Body of pancreas (tissue), 4 donors: ENCODE measurements at regions not wholly inside any gene's neighbourhood (a gene's known extent, or its start where the extent isn't known, plus 50 kb on each side); places are given as distances from the start of the nearest gene placed in this dataset.
"Not testable (repeated sequence)": the region's sequence is repeated elsewhere in the genome, so short reads cannot be mapped to it uniquely, and the experiment has no call there.

ENCODE experiments used
- ATAC-seq: fragments of 150-250 bp; one replicate; pipeline ENCODE4 v1.9.1; 2016
- DNase-seq, 4 donors: peaks; one replicate each; pipeline ENCODE4 v3.0.0-alpha.2; 2019
- H3K27ac ChIP-seq, 4 donors: fragments of 200-600 bp; sonication (generic); 1 replicate in 3 of 4; 2 replicates in 1 of 4; pipeline versions ENCODE4 v1.5.1 to v1.6.1; 2016 to 2019; ENCODE audit warnings: mild to moderate bottlenecking in 1 of 4, mixed read lengths in 1 of 4, moderate library complexity in 1 of 4
- H3K27me3 ChIP-seq, 2 donors: fragments of 200-600 bp; sonication (generic); one replicate each; pipeline ENCODE4 v1.6.0; 2016; ENCODE audit warnings: mild to moderate bottlenecking in 1 of 2
- H3K36me3 ChIP-seq, 2 donors: fragments of 200-600 bp; sonication (generic); replicated peaks in 1 of 2; 2 replicates each; pipeline ENCODE4 v1.5.1; 2016; ENCODE audit warnings: low read depth in 2 of 2; ENCODE audit not compliant: insufficient read depth in 1 of 2
- H3K4me1 ChIP-seq: fragments of 200-600 bp; sonication (generic); one replicate; pipeline ENCODE4 v1.6.0; 2016
- H3K4me3 ChIP-seq, 2 donors: fragments of 200-600 bp; sonication (generic); 1 replicate in 1 of 2; 2 replicates in 1 of 2; pipeline ENCODE4 v1.5.1; 2016 to 2019
- H3K9me3 ChIP-seq, 3 donors: fragments of 200-600 bp; sonication (generic); 1 replicate in 2 of 3; 2 replicates in 1 of 3; pipeline ENCODE4 v1.5.1; 2016
- POLR2A ChIP-seq, 3 donors: fragments of 450-650 bp; IDR thresholded peaks; one replicate each; pipeline ENCODE4 v1.6.1; 2016; ENCODE audit warnings: antibody characterized with exemption in 3 of 3, mild to moderate bottlenecking in 2 of 3
- WGBS, 2 donors: methylation state at CpG; one replicate each; pipeline ENCODE4 v1.1.5; 2017; 5-methylcytosine and 5-hydroxymethylcytosine counted together
- intact Hi-C: fragments of 100-400 bp; cut with DNase I; formaldehyde crosslinking; loops from one replicate; pipeline ENCODE4 v1.15.1; 2023
- TF ChIP-seq, protein P1 (sequence below), 7 experiments: fragments of 450-650 bp in 4 of 7; fragments of 200-600 bp in 3 of 7; sonication (generic) in 3 of 7; IDR thresholded peaks; one replicate each; pipeline ENCODE4 v1.5.1; 2016 to 2019; ENCODE audit warnings: antibody characterized with exemption in 7 of 7

DNA sequence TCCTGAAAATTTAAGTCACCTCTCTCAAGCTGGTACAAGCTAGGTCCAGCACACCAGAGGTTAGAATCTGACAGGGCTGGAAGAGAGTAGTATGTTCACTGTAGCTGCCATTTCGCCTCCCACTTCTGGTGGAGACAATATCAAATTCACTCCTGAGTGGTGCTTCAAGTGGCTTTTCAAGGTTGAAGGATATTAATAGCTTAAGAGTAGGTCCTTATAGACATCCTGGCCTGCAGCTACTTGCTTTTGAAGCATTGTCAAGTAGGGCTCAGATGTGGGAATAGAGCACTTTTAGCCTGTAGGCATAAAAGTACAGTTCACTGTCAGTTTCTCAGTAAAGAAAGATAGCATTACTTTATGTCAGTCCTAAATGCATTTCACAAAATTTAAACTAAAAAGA is 270.5 kb upstream of the PLPP4 start:
- Histone ChIP-seq H3K36me3 (no peaks in the 10 kb centered on the region), H3K27me3 (no peaks in the 10 kb centered on the region), H3K27ac (no peak overlapping the region), H3K4me1 (peaks cover 13% of the 10 kb centered on the region), H3K4me3 (no peak overlapping the region), H3K9me3 (no peaks in the 10 kb centered on the region)
- intact Hi-C loops, result no loop called here
- DNase-seq, result no peak
- 63 to 92% methylated on average over 1 of the region's 1 CpG for WGBS, 2 donors
- TF ChIP-seq POLR2A (IDR thresholded peaks at IDR 0.05), result no peak
- TF ChIP-seq, protein P1, sequence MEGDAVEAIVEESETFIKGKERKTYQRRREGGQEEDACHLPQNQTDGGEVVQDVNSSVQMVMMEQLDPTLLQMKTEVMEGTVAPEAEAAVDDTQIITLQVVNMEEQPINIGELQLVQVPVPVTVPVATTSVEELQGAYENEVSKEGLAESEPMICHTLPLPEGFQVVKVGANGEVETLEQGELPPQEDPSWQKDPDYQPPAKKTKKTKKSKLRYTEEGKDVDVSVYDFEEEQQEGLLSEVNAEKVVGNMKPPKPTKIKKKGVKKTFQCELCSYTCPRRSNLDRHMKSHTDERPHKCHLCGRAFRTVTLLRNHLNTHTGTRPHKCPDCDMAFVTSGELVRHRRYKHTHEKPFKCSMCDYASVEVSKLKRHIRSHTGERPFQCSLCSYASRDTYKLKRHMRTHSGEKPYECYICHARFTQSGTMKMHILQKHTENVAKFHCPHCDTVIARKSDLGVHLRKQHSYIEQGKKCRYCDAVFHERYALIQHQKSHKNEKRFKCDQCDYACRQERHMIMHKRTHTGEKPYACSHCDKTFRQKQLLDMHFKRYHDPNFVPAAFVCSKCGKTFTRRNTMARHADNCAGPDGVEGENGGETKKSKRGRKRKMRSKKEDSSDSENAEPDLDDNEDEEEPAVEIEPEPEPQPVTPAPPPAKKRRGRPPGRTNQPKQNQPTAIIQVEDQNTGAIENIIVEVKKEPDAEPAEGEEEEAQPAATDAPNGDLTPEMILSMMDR (IDR thresholded peaks at IDR 0.05), result no peak
- ATAC-seq, result no peak

DNA sequence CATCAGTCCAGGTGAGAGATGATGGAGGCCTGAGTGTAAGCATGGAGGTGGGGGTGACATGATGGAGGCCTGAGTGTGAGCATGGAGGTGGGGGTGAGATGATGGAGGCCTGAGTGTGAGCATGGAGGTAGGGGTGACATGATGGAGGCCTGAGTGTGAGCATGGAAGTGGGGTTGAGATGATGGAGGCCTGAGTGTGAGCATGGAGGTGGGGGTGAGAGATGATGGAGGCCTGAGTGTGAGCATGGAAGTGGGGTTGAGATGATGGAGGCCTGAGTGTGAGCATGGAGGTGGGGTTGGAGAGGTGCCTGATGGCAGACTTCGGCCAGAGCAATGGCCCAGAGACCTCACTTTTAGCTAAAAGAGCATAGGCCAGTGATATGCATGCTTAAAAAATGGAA is 269.9 kb upstream of the PLPP4 start:
- H3K9me3 ChIP-seq, H3K4me3 ChIP-seq, DNase-seq, H3K36me3 ChIP-seq, intact Hi-C loops, H3K4me1 ChIP-seq, ATAC-seq, H3K27ac ChIP-seq, H3K27me3 ChIP-seq: not testable (repeated sequence)
- 86 to 91% methylated on average over 1 of the region's 1 CpG for WGBS, 2 donors

DNA sequence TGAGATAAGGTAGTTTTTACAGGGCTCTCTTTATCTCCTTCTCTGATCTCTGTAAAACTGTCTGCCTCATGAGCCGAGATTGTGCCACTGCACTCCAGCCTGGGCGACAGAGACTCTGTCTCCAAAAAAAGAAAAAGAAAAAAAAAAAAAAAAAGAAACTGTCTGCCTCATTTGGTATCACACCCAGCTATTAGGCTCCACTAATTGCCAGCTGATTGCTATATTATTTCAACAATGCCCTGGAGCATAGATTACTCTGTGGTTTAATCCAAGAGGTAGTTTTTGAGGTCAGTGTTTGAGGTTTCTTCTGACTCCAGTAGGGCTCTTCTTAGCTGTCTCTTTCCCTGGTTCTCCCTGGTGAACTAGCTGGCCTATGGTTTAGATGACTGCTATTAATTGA is 268.1 kb upstream of the PLPP4 start:
- Histone ChIP-seq H3K36me3 (no peaks in the 10 kb centered on the region), H3K4me1 (no peaks in the 10 kb centered on the region), H3K27ac (no peak overlapping the region), H3K9me3 (no peaks in the 10 kb centered on the region), H3K27me3 (no peaks in the 10 kb centered on the region), H3K4me3 (no peak overlapping the region)
- 69 to 78% methylated on average over 2 of the region's 2 CpGs for WGBS, 2 donors
- ATAC-seq, result no peak
- TF ChIP-seq POLR2A (IDR thresholded peaks at IDR 0.05), result no peak
- TF ChIP-seq, protein P1 (IDR thresholded peaks at IDR 0.05), result no peak
- intact Hi-C loops, result no loop called here
- DNase-seq, result no peak

DNA sequence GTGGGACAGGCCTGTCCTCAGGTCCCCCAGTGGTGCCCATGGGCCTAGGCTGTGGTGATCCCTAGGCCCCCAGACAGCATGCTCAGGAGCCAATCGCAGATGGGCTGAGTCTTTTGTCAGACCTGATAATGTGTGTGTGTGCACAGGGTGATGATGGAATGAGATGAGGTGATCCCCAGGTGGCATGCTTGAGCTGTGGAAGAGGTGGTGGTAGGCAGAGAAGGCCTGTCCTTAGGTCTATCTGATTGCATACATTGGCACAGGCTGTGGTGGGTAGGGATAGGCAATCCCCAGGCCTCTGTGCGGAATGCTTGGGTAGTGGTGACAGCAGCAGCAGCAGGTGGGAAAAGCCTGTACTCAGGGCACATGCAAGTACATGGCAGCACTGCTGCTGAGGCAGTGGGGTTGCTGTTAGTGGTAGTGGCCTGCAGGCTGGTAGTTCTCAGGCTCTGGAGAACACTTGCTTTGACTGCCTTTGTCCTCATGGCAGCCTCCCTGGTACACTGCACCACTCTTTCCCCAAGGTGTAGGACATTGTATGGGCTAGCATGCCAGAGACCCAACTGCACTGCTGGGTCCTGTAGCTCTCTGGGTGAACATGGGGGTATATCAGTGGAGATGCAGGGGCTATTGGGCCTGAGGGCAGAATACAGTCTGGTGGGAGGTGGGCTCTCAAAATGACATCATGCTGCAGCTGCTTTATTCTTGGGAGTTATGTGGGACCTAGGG is 260.9 kb upstream of the PLPP4 start:
- Histone ChIP-seq H3K4me3 (no peak overlapping the region), H3K4me1 (no peaks in the 10 kb centered on the region), H3K9me3 (no peaks in the 10 kb centered on the region), H3K27me3 (no peaks in the 10 kb centered on the region), H3K27ac (no peak overlapping the region), H3K36me3 (no peaks in the 10 kb centered on the region)
- DNase-seq (no peak), ATAC-seq (no peak)
- 90 to 100% methylated on average over 1 to 2 of the region's 2 CpGs for WGBS, 2 donors
- intact Hi-C loops, result no loop called here
- no peak for TF ChIP-seq POLR2A (IDR thresholded peaks at IDR 0.05)
- TF ChIP-seq, protein P1 (IDR thresholded peaks at IDR 0.05), result no peak

DNA sequence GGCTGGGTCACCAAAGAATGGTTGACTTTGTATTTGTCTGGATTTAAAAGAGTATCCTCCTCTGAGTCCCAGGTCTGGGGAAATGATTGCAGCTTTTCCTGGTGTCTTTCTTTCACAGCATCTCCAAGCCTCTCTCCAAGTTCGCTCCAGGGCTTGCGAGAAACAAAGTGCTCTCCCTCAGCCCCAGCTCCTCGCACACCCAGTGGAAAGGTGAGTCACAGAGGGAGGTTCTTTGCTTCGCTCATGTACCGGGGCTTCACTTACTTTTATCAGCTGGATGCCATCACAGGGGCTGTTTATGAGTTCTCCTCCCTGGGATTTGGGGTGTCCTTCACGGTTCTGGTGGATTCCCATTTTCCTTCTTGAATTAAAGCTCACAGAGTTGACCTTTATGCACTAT is 252.2 kb upstream of the PLPP4 start:
- ATAC-seq (no peak), DNase-seq (no peak)
- WGBS, 2 donors, result 84 to 91% methylated on average over 6 of the region's 6 CpGs
- H3K9me3 ChIP-seq, result no peaks in the 10 kb centered on the region
- H3K4me3 ChIP-seq, result no peak overlapping the region
- H3K36me3 ChIP-seq, result no peaks in the 10 kb centered on the region
- no peak overlapping the region for H3K27ac ChIP-seq
- no peaks in the 10 kb centered on the region for H3K27me3 ChIP-seq
- TF ChIP-seq, protein P1 (IDR thresholded peaks at IDR 0.05), result no peak
- no peak for TF ChIP-seq POLR2A (IDR thresholded peaks at IDR 0.05)
- H3K4me1 ChIP-seq, result no peaks in the 10 kb centered on the region
- intact Hi-C loops, result no loop called here
